Stomach (tissue), 4 donors: ENCODE measurements at regions not wholly inside any gene's neighbourhood (a gene's known extent, or its start where the extent isn't known, plus 50 kb on each side); places are given as distances from the start of the nearest gene placed in this dataset.

Experiments used
- CTCF ChIP-seq, 7 experiments: fragments of 450-650 bp in 4 of 7; fragments of 200-600 bp in 3 of 7; sonication (generic) in 3 of 7; IDR thresholded peaks; one replicate each; pipeline ENCODE4 v1.5.1; 2016 to 2019; ENCODE audit warnings: antibody characterized with exemption in 7 of 7, control low read depth in 2 of 7, mild to moderate bottlenecking in 1 of 7
- EP300 ChIP-seq: sonication (generic); formaldehyde crosslinking; IDR thresholded peaks from one replicate; pipeline ENCODE4 v1.6.1; 2017; ENCODE audit warnings: antibody characterized with exemption
- POLR2A ChIP-seq, 4 donors: fragments of 450-650 bp; IDR thresholded peaks; one replicate each; pipeline ENCODE4 v1.6.1; 2016; ENCODE audit warnings: antibody characterized with exemption in 4 of 4, control low read depth in 2 of 4, mild to moderate bottlenecking in 1 of 4, moderate library complexity in 1 of 4
- POLR2AphosphoS5 ChIP-seq, 3 donors: sonication (generic); formaldehyde crosslinking; IDR thresholded peaks; one replicate each; pipeline ENCODE4 v1.6.1; 2016; ENCODE audit warnings: antibody characterized with exemption in 3 of 3

DNA sequence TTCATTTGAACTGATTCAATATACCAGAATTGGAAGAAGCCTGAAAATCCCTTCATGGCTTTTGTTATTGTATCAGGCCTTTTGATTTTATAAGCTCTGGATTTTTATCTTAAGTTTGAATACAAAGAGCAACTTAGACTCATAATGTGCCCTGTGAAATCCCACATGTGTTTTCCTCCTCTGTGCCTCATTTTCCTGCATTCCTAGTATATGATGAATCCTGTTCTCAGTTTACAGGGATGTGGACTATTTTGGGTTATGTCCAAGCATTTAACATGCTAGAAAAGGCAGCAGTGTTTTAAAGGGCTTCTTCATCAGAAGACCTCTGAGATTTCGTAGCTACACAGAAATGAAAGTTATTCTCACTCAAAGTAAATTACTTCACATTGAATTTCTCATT is 455.0 kb downstream of the RFPL4B start:
- no peak for TF ChIP-seq CTCF (IDR thresholded peaks at IDR 0.05)
- TF ChIP-seq EP300, result no peak
- no peak for TF ChIP-seq POLR2A (IDR thresholded peaks at IDR 0.05)
- TF ChIP-seq POLR2AphosphoS5 (IDR thresholded peaks at IDR 0.05), result no peak
